ENCODE measurements at regions not wholly inside any gene's neighbourhood (a gene's known extent, or its start where the extent isn't known, plus 50 kb on each side); places are given as distances from the start of the nearest gene placed in this dataset.
"Not testable (repeated sequence)": the region's sequence is repeated elsewhere in the genome, so short reads cannot be mapped to it uniquely, and the experiment has no call there.

DNA sequence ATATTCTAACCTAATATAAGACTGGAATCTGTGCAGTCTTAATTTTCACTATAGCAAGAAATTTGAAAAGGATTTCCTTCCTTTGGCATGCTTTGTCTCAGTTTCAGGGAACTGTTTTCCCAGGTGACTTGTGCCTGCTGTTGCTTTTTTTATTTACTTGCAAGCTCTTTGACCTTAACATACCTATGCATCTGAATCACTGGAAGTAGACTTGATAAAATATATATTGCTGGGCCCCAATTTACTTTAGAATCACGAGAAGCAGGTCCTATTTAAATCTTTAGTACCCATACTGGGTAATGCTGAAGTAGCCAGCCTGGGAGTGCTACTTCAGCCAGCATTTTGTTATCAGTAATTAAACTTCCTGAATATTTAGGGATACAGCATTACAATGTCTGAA is 257.9 kb upstream of the ALCAM start:
- DNase-seq (ENCODE audit: extremely low read depth in 1 of 2, low read depth in 1 of 2), result no peak

- no peak for DNase-seq (ENCODE audit: extremely low read depth in 1 of 2, low read depth in 1 of 2)
These were observed 247.8 kb upstream of the ALCAM start for GRCh38 chr3:105118905-105119304.

GRCh38 chr3:105119801-105120340 is 246.8 kb upstream of the ALCAM start:
- DNase-seq (ENCODE audit: extremely low read depth in 1 of 2, low read depth in 1 of 2), result no peak

DNA sequence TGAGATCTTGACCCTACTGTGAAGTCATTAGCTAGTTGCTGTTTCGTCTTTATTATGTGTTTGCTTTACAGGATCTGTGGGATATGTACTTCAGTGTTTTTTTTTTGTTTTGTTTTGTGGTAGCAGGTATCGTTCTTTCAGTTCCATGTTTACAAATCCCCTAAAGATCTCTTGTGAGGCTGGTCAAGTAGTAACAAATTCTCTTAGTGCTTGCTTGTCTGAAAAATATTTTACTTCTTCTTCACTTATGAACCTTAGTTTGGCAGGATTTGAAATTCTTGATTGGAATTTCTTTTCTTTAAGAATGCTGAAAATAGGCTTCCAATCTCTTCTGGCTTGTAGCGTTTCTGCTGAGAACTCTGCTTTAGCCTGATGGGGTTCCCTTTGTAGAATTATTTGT is 235.8 kb upstream of the ALCAM start:
- no peak for DNase-seq (ENCODE audit: extremely low read depth in 1 of 2, low read depth in 1 of 2)

- no peak for DNase-seq (ENCODE audit: extremely low read depth in 1 of 2, low read depth in 1 of 2)
These were observed 228.8 kb upstream of the ALCAM start for GRCh38 chr3:105137911-105138310.

DNA sequence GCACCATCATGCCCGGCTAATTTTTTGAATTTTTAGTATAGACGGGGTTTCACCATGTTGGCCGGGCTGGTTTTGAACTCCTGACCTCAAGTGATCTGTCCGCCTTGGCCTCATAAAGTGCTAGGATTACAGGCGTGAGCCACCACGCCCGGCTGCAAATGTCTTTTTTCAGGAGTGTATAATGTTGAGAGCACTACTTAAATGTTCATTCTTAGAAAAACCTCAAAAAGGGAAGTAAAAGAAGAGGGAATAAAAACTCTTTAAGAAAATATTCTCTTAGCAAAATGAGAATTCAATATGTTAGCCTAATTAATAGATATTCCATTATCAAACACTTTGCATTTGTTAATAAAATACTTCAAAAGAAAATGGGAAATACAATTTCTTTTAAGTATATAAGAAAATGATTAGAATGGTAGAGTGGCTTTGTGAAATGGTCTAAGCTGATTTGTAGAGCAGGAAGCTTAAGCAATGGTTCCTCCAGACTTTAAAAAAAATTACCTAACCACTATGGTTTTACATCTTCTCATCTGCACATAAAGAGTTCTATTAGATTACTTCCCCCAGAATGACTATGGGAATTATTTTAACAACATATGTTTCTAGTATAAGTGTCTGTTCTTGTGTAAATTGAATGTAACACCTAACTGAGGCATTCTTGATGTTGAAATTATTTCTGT is 226.7 kb upstream of the ALCAM start:
- no peak for DNase-seq (ENCODE audit: extremely low read depth in 1 of 2, low read depth in 1 of 2)

- no peak for DNase-seq (ENCODE audit: extremely low read depth in 1 of 2, low read depth in 1 of 2)
These were observed 225.8 kb upstream of the ALCAM start for GRCh38 chr3:105140899-105141367.

DNA sequence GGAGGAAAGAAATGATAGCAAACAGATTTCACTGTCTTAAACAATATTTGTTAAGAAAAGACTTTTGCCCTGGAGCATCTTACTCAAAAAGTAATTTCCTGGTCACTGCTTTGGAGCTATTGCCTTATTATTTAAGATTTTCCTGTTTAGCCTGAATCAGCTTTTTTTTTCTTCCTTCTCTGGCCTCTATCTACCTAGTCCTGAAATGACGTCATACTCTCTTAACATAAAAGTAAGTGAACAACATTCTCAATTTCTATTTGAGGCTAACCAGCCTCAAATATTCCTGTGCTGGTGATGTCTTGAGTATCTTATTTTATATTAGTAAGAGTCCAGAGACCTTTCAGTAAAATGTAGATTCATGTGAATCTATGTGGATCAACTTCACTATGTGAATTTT is 221.9 kb upstream of the ALCAM start:
- DNase-seq (ENCODE audit: extremely low read depth in 1 of 2, low read depth in 1 of 2), result no peak

DNA sequence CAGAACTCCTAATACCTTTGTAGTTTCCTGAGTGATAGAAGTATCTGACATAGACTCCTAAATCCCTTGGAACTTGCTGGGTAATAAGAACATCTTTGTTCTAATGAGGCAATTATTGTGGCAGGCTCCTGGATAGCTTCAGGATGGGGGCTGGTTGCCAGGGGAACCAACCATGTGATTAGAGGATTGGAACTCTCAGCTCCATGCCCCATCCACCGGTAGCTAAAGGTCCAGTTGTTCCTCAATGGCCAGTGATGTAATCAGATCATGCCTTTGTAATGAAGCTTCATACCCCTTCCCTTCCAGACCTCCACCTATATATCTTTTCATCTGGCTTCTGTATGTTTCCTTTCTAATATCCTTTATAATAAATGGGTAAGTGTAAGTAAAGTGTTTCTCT is 221.2 kb upstream of the ALCAM start:
- no peak for DNase-seq (ENCODE audit: extremely low read depth in 1 of 2, low read depth in 1 of 2)

- not testable (repeated sequence) for DNase-seq (ENCODE audit: extremely low read depth in 1 of 2, low read depth in 1 of 2)
These were observed 217.5 kb upstream of the ALCAM start for GRCh38 chr3:105149197-105149596.

GRCh38 chr3:105152987-105153386 is 213.7 kb upstream of the ALCAM start:
- no peak for DNase-seq (ENCODE audit: extremely low read depth in 1 of 2, low read depth in 1 of 2)

DNA sequence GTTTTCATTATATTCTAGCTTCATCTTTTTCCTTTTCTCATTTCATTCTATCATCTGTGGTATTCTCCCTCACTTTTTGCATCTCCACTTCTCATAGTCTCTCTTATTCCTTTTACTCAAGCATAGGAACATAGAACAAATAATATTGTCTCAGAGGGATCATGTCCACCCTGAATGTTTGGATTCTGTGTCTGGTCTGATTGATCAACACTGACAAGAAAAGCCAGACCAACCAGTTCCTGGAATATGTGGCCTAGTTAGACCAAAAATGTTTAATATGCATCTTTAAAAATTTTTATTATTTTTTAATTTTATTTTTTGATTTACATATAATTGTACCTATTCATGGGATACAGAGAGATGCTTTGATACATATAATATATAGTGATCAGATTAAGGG is 212.0 kb upstream of the ALCAM start:
- DNase-seq (ENCODE audit: extremely low read depth in 1 of 2, low read depth in 1 of 2), result no peak

- no peak for DNase-seq (ENCODE audit: extremely low read depth in 1 of 2, low read depth in 1 of 2)
These were observed 209.5 kb upstream of the ALCAM start for GRCh38 chr3:105157067-105157765.

- DNase-seq (ENCODE audit: extremely low read depth in 1 of 2, low read depth in 1 of 2), result no peak
These were observed 209.0 kb upstream of the ALCAM start for GRCh38 chr3:105157766-105158085.

DNA sequence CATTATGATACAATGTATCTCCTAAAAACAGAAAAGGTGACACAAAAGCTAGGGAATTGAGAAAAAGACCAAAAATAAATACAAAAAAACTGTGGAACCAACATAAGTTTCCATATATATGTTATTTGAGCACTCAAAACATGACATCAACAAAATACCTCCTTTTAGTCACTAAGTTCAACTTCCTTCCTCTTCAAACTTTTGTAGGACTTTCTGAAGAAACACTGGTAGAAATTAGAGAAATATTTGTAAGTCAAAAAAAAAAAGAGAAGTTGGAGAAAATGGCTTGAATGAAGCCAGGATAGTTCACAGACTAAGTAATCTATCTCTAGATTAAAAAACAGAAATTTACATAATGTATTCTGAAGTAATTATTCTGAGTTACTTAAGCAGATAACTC is 208.4 kb upstream of the ALCAM start:
- DNase-seq (ENCODE audit: extremely low read depth in 1 of 2, low read depth in 1 of 2), result no peak

DNA sequence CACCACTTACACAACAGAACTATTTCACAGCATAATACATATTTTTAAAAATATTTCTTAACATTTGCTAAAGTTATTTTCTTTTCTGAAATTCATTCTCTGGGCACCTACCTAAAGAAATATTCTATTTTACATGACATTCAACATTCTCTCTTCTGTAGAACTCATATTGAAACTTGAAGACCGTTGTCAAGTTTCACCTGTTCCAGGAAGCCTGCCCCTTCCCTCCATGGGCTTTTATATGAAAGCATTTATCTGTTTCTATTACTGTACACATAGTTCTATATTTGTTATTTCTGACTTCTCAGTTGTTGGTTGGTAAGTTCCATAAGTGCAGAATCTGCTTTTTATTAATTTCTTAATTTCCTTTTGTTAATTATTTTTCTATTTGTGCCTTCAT is 204.3 kb upstream of the ALCAM start:
- DNase-seq (ENCODE audit: extremely low read depth in 1 of 2, low read depth in 1 of 2), result no peak

- no peak for DNase-seq (ENCODE audit: extremely low read depth in 1 of 2, low read depth in 1 of 2)
These were observed 199.8 kb upstream of the ALCAM start for GRCh38 chr3:105166893-105167292.

DNA sequence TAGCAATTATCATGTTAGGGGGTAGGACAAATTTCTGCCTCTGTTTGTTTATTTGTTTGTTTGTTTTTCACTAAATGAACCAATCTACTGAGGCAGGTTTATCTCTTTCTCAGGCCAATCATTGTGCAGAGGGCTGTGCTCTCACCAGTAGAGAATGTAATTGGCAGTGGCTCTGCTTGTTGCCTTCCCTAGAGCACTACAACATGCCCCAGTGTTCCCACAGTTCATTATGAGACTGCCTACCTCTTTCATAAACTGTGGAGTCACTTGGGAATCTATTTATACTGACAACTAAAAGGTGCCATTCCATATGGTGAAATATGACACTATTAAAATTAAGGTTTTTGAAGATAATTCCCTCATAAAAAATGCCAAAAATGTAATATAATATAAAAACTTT is 196.3 kb upstream of the ALCAM start:
- no peak for DNase-seq (ENCODE audit: extremely low read depth in 1 of 2, low read depth in 1 of 2)

GRCh38 chr3:105174017-105174615 is 192.6 kb upstream of the ALCAM start:
- no peak for DNase-seq (ENCODE audit: extremely low read depth in 1 of 2, low read depth in 1 of 2)

DNA sequence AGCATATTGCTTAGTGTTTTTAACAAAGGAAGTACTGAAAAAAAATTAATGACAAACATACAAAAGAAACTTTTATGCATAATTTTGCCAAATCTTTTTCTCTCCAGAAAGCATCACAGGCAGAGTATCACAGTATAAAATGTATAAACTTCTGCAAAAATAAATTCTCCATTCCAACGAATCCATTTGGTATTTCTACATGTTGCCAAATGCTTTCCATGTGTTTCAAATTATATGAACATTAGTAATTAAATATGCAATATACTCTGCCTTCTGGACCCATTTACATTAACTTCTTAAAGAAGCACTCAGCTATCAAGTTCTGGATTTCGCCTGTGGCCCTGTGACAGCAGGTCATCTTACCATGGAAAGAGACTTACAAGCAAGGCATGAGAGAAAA is 189.1 kb upstream of the ALCAM start:
- DNase-seq (ENCODE audit: extremely low read depth in 1 of 2, low read depth in 1 of 2), result no peak

GRCh38 chr3:105187344-105187743 is 179.4 kb upstream of the ALCAM start:
- no peak for DNase-seq (ENCODE audit: extremely low read depth in 1 of 2, low read depth in 1 of 2)

- DNase-seq (ENCODE audit: extremely low read depth in 1 of 2, low read depth in 1 of 2), result no peak
These were observed 171.4 kb upstream of the ALCAM start for GRCh38 chr3:105195260-105195659.
